ACC112 (cell line): ENCODE measurements at regions not wholly inside any gene's neighbourhood (a gene's known extent, or its start where the extent isn't known, plus 50 kb on each side); places are given as distances from the start of the nearest gene placed in this dataset.
"Not testable (repeated sequence)": the region's sequence is repeated elsewhere in the genome, so short reads cannot be mapped to it uniquely, and the experiment has no call there.

ENCODE experiments used
- H2AFZ ChIP-seq: fragments of 200-600 bp; sonication (generic); one replicate; pipeline ENCODE4 v1.6.0; 2017; ENCODE audit warnings: antibody characterized with exemption, low read length; ENCODE audit not compliant: unreplicated experiment
- H3K27ac ChIP-seq: fragments of 200-600 bp; sonication (generic); 2 replicates; pipeline ENCODE4 v1.5.1; 2014; ENCODE audit warnings: low read depth, mild to moderate bottlenecking, antibody characterized with exemption, low read length, moderate library complexity
- H3K27me3 ChIP-seq: fragments of 200-600 bp; sonication (generic); 2 replicates; pipeline ENCODE4 v1.6.1; 2014; ENCODE audit warnings: mild to moderate bottlenecking, antibody characterized with exemption, low read length, moderate library complexity, mixed read lengths; ENCODE audit not compliant: insufficient read depth
- H3K36me3 ChIP-seq: fragments of 200-600 bp; sonication (generic); 2 replicates; pipeline ENCODE4 v1.6.1; 2016; ENCODE audit warnings: mild to moderate bottlenecking, antibody characterized with exemption, low read length, moderate library complexity, mixed read lengths; ENCODE audit not compliant: insufficient read depth
- H3K4me1 ChIP-seq: fragments of 200-600 bp; sonication (generic); one replicate; pipeline ENCODE4 v1.6.1; 2016; ENCODE audit warnings: low read length, mixed read lengths; ENCODE audit not compliant: insufficient read depth, unreplicated experiment, control insufficient read depth
- H3K4me3 ChIP-seq: fragments of 200-600 bp; sonication (generic); 2 replicates; pipeline ENCODE4 v1.5.1; 2014; ENCODE audit warnings: mild to moderate bottlenecking, low read depth, low read length
- H3K79me2 ChIP-seq: fragments of 200-600 bp; sonication (generic); one replicate; pipeline ENCODE4 v1.6.0; 2016; ENCODE audit warnings: low read length; ENCODE audit not compliant: control insufficient read depth, unreplicated experiment, insufficient read depth

- no peak overlapping the region for H2AFZ ChIP-seq
- no peaks in the 10 kb centered on the region for H3K79me2 ChIP-seq
- no peaks in the 10 kb centered on the region for H3K4me1 ChIP-seq
- H3K4me3 ChIP-seq = no peak overlapping the region
- H3K27ac ChIP-seq = no peak overlapping the region
- no peaks in the 10 kb centered on the region for H3K36me3 ChIP-seq
- peaks cover 12% of the 10 kb centered on the region for H3K27me3 ChIP-seq
Observed at GRCh38 chr5:135154961-135155360, 120.9 kb upstream of the PITX1 start.

- H3K27ac ChIP-seq = no peak overlapping the region
- H3K36me3 ChIP-seq = no peaks in the 10 kb centered on the region
- no peak overlapping the region for H3K4me3 ChIP-seq
- H3K4me1 ChIP-seq = no peaks in the 10 kb centered on the region
- peaks cover 5% of the 10 kb centered on the region for H3K27me3 ChIP-seq
- no peaks in the 10 kb centered on the region for H3K79me2 ChIP-seq
- H2AFZ ChIP-seq = no peak overlapping the region
Observed at GRCh38 chr5:135154197-135154596, 120.2 kb upstream of the PITX1 start.

- Histone ChIP-seq H3K4me1 (no peaks in the 10 kb centered on the region), H3K4me3 (no peak overlapping the region), H2AFZ (no peak overlapping the region), H3K27ac (no peak overlapping the region), H3K79me2 (no peaks in the 10 kb centered on the region), H3K27me3 (peaks cover 2% of the 10 kb centered on the region), H3K36me3 (no peaks in the 10 kb centered on the region)
Observed at GRCh38 chr5:135153661-135154060, 119.6 kb upstream of the PITX1 start.

GRCh38 chr5:135153259-135153658, 119.2 kb upstream of the PITX1 start:
- Histone ChIP-seq H3K36me3 (no peaks in the 10 kb centered on the region), H3K4me1 (no peaks in the 10 kb centered on the region), H3K27ac (no peak overlapping the region), H2AFZ (no peak overlapping the region), H3K79me2 (no peaks in the 10 kb centered on the region), H3K27me3 (no peaks in the 10 kb centered on the region), H3K4me3 (no peak overlapping the region)

- not testable (repeated sequence) for H3K27ac ChIP-seq, H3K4me3 ChIP-seq, H3K79me2 ChIP-seq, H3K27me3 ChIP-seq, H3K36me3 ChIP-seq, H3K4me1 ChIP-seq, H2AFZ ChIP-seq
Observed at GRCh38 chr5:135151660-135152059, 117.6 kb upstream of the PITX1 start.

- Histone ChIP-seq H3K27ac (no peak overlapping the region), H2AFZ (no peak overlapping the region), H3K27me3 (0 out of 2 replicates have a peak, but pooled peaks cover 3% of the 10 kb centered on the region), H3K4me3 (no peak overlapping the region), H3K36me3 (no peaks in the 10 kb centered on the region), H3K79me2 (no peaks in the 10 kb centered on the region), H3K4me1 (no peaks in the 10 kb centered on the region)
Observed at GRCh38 chr5:135151256-135151655, 117.2 kb upstream of the PITX1 start.

- no peaks in the 10 kb centered on the region for H3K4me1 ChIP-seq
- no peak overlapping the region for H3K27ac ChIP-seq
- H3K27me3 ChIP-seq = 0 out of 2 replicates have a peak, but pooled peaks cover 3% of the 10 kb centered on the region
- H3K79me2 ChIP-seq = no peaks in the 10 kb centered on the region
- H3K4me3 ChIP-seq = no peak overlapping the region
- no peaks in the 10 kb centered on the region for H3K36me3 ChIP-seq
- H2AFZ ChIP-seq = no peak overlapping the region
Observed at GRCh38 chr5:135150767-135151166, 116.7 kb upstream of the PITX1 start.

GRCh38 chr5:135149956-135150723, 116.1 kb upstream of the PITX1 start:
- H3K4me1 ChIP-seq = no peaks in the 10 kb centered on the region
- 0 out of 2 replicates have a peak, but pooled peaks cover 3% of the 10 kb centered on the region for H3K27me3 ChIP-seq
- H3K79me2 ChIP-seq = no peaks in the 10 kb centered on the region
- H3K27ac ChIP-seq = no peak overlapping the region
- H2AFZ ChIP-seq = no peak overlapping the region
- H3K4me3 ChIP-seq = no peak overlapping the region
- no peaks in the 10 kb centered on the region for H3K36me3 ChIP-seq

GRCh38 chr5:135149229-135149955, 115.4 kb upstream of the PITX1 start:
- Histone ChIP-seq H3K79me2 (no peaks in the 10 kb centered on the region), H3K4me1 (no peaks in the 10 kb centered on the region), H3K36me3 (no peaks in the 10 kb centered on the region), H3K4me3 (no peak overlapping the region), H3K27me3 (0 out of 2 replicates have a peak, but pooled peaks cover 3% of the 10 kb centered on the region), H3K27ac (no peak overlapping the region), H2AFZ (no peak overlapping the region)

GRCh38 chr5:135147294-135148090, 113.5 kb upstream of the PITX1 start:
- no peak overlapping the region for H3K27ac ChIP-seq
- no peaks in the 10 kb centered on the region for H3K36me3 ChIP-seq
- no peaks in the 10 kb centered on the region for H3K4me1 ChIP-seq
- no peaks in the 10 kb centered on the region for H3K79me2 ChIP-seq
- H2AFZ ChIP-seq = no peak overlapping the region
- 0 out of 2 replicates have a peak, but pooled peaks cover 3% of the 10 kb centered on the region for H3K27me3 ChIP-seq
- no peak overlapping the region for H3K4me3 ChIP-seq
